ENCODE measurements at regions not wholly inside any gene's neighbourhood (a gene's known extent, or its start where the extent isn't known, plus 50 kb on each side); places are given as distances from the start of the nearest gene placed in this dataset.

GRCh38 chr4:103423261-103423660 lies 225.1 kb upstream of the CENPE start:
- POLR2A ChIA-PET, result no interaction called here
- no peak overlapping the region for H3K4me2 ChIP-seq (ENCODE audit: insufficient read depth, low read length)
- H3K79me2 ChIP-seq (ENCODE audit: control insufficient read depth, insufficient read depth, low read length), result no peaks in the 10 kb centered on the region
- CTCF ChIA-PET (ENCODE audit: low intra/inter-chr PET ratio), result no interaction called here
- H3K36me3 ChIP-seq (ENCODE audit: control insufficient read depth, insufficient read depth, low read length), result no peaks in the 10 kb centered on the region
- in situ Hi-C loops (cut with MboI), result no loop called here
- no peaks in the 10 kb centered on the region for H4K20me1 ChIP-seq (replicated peaks; ENCODE audit: control insufficient read depth, insufficient read depth, low read length)
- TF ChIP-seq ELK1 (CRISPR knock-in tag; IDR thresholded peaks at IDR 0.05) (no peak), NR2F6 (CRISPR knock-in tag; IDR thresholded peaks at IDR 0.05) (no peak), ZBTB12 (CRISPR knock-in tag; IDR thresholded peaks at IDR 0.05) (no peak), IFI16 (CRISPR knock-in tag; IDR thresholded peaks at IDR 0.05) (no peak), THRAP3 (IDR thresholded peaks at IDR 0.05; ENCODE audit: borderline replicate concordance) (no peak), E2F3 (CRISPR knock-in tag; IDR thresholded peaks at IDR 0.05) (no peak), MECOM (CRISPR knock-in tag; IDR thresholded peaks at IDR 0.05) (no peak), ZNF140 (CRISPR knock-in tag; IDR thresholded peaks at IDR 0.05) (no peak), ZNF280A (IDR thresholded peaks at IDR 0.05; ENCODE audit: low read depth, partially characterized antibody) (no peak), ZNF644 (tag; IDR thresholded peaks at IDR 0.05; ENCODE audit: low read depth) (no peak), SNIP1 (IDR thresholded peaks at IDR 0.05; ENCODE audit: low read depth) (no peak), ETS1 (conservative IDR thresholded peaks at IDR 0.05; ENCODE audit: control insufficient read depth, low read depth, low read length) (no peak), KDM1A (IDR thresholded peaks at IDR 0.05) (no peak), MEIS2 (IDR thresholded peaks at IDR 0.05; ENCODE audit: partially characterized antibody) (no peak), DPF2 (IDR thresholded peaks at IDR 0.05) (no peak), ZNF551 (CRISPR knock-in tag; IDR thresholded peaks at IDR 0.05) (no peak), BRD4 (IDR thresholded peaks at IDR 0.05) (no peak), E2F4 (CRISPR knock-in tag; IDR thresholded peaks at IDR 0.05; ENCODE audit: low read depth) (no peak)
- no peak overlapping the region for H3K27ac ChIP-seq (ENCODE audit: extremely low read depth, low read depth, low read length)
- no peaks in the 10 kb centered on the region for H3K9me3 ChIP-seq (replicated peaks; ENCODE audit: control insufficient read depth, insufficient read depth, low read depth, low read length)
- H3K4me3 ChIP-seq, result no peak overlapping the region
- intact Hi-C loops (cut with micrococcal nuclease), result no loop called here
- BruUV-seq (replicated peaks), result no TSS peak
- no peaks in the 10 kb centered on the region for H3K9me1 ChIP-seq (ENCODE audit: control insufficient read depth, insufficient read depth, low read length)
- no peak overlapping the region for H3K9ac ChIP-seq (ENCODE audit: insufficient read depth in 1 of 2, low read depth in 2 of 2, low read length in 2 of 2)
- H2AFZ ChIP-seq (ENCODE audit: low read depth, low read length), result no peak overlapping the region
- FAIRE-seq (no peak), ATAC-seq (no peak), DNase-seq (ENCODE audit: extremely low read depth in 1 of 4, low spot score in 3 of 4) (no peak)
- no peaks in the 10 kb centered on the region for H3K27me3 ChIP-seq (ENCODE audit: control insufficient read depth in 2 of 2, insufficient read depth in 2 of 2, low read length in 2 of 2)
- 3% methylated on average over 2 of the region's 2 CpGs for WGBS (ENCODE audit: insufficient coverage, low coverage, missing lambda C conversion rate)
- no peaks in the 10 kb centered on the region for H3K4me1 ChIP-seq (replicated peaks in 1 of 2; ENCODE audit: control insufficient read depth in 2 of 2, insufficient read depth in 2 of 2, low read length in 2 of 2)

All from K562 (cell line).